ENCODE measurements at regions not wholly inside any gene's neighbourhood (a gene's known extent, or its start where the extent isn't known, plus 50 kb on each side); places are given as distances from the start of the nearest gene placed in this dataset.

DNA sequence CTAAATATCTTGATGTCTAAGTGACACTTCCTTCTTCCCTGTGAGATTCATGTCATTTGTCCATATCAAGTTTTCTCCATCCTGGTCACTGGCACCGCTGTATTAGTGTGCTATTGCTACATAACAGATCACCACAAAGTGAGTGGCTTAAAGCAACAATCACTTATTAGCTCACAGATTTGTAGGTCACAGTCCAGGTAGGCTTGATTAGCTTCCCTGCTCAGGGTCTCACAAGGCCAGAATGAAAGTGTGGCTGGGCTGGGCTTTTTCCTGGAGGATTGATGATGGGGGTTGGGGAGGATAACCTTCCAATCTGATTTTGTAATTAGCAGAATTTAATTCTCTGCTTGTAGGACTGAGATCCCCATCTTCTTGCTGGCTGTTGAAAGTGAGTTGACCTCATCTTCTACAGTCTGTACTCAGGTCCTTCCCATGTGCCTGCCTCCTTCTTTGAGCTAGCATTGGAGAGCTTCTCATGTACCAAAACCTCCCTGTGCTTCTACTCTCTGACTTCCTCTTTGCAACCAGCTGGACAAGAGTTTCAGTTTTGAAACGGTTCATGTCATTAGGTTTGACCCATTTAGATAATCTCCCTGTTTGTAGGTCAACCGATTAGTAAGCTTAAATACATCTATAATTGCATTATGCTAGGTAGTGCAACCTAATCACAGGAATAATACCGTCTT lies 152.4 kb upstream of the MAN1A1 start:
- TF ChIP-seq CTCF (IDR thresholded peaks at IDR 0.05) = no peak
- TF ChIP-seq POLR2A (IDR thresholded peaks at IDR 0.05) = no peak

Data from heart left ventricle (tissue), 13 donors.